ENCODE measurements at regions not wholly inside any gene's neighbourhood (a gene's known extent, or its start where the extent isn't known, plus 50 kb on each side); places are given as distances from the start of the nearest gene placed in this dataset.
"Not testable (repeated sequence)": the region's sequence is repeated elsewhere in the genome, so short reads cannot be mapped to it uniquely, and the experiment has no call there.

DNA sequence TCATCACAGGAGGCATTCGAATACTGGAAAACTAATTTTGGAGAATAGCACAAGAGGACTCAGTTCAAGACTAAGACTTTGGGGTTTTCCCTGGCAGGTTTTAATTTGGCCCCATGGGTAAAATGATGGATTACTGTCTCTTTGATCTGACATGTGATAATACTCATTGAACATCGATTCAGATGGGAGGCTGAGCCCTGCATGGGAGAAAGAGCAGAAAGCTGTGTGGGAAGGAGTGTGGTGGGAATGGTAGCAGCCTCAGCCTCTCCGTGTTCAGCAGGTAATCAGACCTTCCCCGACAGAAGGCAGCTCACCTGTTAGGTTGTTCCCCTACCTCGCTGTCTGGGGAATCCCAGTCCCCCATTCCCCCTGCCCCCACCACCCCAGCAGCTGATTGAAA is 124.7 kb upstream of the TNRC6C start:
- H3K36me3 Mint-ChIP-seq (ENCODE audit: low read depth), result no peaks in the 10 kb centered on the region
- H3K9me3 Mint-ChIP-seq, result peaks cover 4% of the 10 kb centered on the region
- no peaks in the 10 kb centered on the region for H3K27me3 Mint-ChIP-seq (ENCODE audit: low read depth)
- TF ChIP-seq, protein P1, sequence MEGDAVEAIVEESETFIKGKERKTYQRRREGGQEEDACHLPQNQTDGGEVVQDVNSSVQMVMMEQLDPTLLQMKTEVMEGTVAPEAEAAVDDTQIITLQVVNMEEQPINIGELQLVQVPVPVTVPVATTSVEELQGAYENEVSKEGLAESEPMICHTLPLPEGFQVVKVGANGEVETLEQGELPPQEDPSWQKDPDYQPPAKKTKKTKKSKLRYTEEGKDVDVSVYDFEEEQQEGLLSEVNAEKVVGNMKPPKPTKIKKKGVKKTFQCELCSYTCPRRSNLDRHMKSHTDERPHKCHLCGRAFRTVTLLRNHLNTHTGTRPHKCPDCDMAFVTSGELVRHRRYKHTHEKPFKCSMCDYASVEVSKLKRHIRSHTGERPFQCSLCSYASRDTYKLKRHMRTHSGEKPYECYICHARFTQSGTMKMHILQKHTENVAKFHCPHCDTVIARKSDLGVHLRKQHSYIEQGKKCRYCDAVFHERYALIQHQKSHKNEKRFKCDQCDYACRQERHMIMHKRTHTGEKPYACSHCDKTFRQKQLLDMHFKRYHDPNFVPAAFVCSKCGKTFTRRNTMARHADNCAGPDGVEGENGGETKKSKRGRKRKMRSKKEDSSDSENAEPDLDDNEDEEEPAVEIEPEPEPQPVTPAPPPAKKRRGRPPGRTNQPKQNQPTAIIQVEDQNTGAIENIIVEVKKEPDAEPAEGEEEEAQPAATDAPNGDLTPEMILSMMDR (conservative IDR thresholded peaks at IDR 0.05), result no peak
- no peak overlapping the region for H3K27ac Mint-ChIP-seq (ENCODE audit: unreplicated experiment)
- no peak for DNase-seq (ENCODE audit: low read depth, low spot score)
- H3K4me3 Mint-ChIP-seq, result no peak overlapping the region
- peaks cover 51% of the 10 kb centered on the region for H3K4me1 Mint-ChIP-seq

DNA sequence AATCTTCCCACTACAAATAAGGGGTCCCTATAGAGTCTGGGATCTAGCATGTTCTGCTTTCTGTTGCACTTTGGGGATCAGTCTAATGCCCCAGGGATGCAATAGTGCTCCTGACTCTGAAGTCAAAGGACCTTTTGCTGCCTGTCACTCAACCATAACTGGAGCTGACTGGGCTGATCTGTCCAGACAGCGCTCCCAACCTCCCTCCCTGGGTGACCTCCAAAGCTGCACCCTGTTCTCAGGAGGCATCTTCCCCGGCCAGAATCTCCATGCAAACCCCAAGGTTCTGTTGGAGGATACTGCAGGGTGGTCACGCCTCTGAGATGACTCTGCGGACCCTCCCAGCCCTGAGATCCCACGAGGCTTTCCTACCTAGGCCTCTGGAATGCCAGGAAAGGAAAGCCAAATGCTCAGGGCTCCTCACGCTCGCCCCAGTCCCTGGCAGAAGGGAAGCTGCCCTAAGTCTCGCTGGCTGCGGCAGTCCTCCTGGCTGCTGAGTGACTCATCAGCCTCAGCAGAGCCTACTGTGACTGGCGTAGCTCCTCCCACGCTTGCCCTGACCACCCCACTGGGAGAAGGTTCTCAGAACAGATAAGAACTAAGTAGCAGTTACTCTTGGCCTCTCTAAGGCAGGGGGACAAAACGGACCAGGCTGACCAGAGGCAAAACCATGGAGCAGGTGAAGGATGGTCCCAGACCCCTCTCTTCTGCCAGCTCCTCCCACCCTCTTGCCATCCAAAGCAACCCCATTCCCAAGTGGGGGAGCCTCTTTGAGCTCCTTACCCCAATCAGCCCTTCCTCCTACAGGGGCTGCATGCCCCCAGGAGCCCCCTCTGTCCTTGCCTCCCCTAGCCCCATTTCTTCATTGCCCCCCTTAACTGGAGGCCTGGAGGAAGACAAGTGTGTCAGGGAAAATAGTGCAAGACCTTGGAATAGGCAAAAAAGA is 124.1 kb upstream of the TNRC6C start:
- TF ChIP-seq, protein P1 (conservative IDR thresholded peaks at IDR 0.05), result no peak
- DNase-seq (ENCODE audit: low read depth, low spot score), result no peak
- Mint-ChIP-seq H3K36me3 (ENCODE audit: low read depth) (no peaks in the 10 kb centered on the region), H3K27me3 (ENCODE audit: low read depth) (no peaks in the 10 kb centered on the region), H3K9me3 (peaks cover 4% of the 10 kb centered on the region), H3K4me3 (peak overlapping the region; percentile 38), H3K27ac (ENCODE audit: unreplicated experiment) (peak overlapping the region; percentile 43), H3K4me1 (peaks cover 48% of the 10 kb centered on the region)

DNA sequence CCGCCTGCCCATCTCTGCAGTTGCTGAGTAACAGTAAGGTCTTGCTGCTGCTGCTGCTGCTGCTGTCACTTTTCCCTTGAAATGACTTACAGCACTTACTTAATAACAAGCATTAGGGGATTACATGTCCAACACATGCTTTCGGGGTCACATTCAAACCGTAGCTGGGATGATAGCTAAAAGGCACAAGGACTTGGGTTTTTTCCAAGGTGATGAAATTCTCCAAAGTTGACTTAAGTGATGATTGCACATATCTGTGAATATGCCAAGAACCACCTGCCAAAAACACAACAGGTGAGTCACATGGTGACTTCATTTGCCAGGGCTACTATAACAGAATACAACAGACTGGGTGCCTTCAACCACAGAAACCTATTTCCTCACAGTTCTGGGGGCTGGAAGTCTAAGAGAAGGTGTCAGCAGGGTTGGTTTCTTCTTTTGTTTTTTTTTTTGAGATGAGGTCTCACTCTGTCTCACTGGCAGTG is 121.9 kb upstream of the TNRC6C start:
- H3K36me3 Mint-ChIP-seq (ENCODE audit: low read depth), result no peaks in the 10 kb centered on the region
- H3K4me1 Mint-ChIP-seq, result peaks cover 27% of the 10 kb centered on the region
- H3K27me3 Mint-ChIP-seq (ENCODE audit: low read depth), result no peaks in the 10 kb centered on the region
- no peak overlapping the region for H3K27ac Mint-ChIP-seq (ENCODE audit: unreplicated experiment)
- TF ChIP-seq, protein P1 (conservative IDR thresholded peaks at IDR 0.05), result no peak
- DNase-seq (ENCODE audit: low read depth, low spot score), result no peak
- peaks cover 4% of the 10 kb centered on the region for H3K9me3 Mint-ChIP-seq
- H3K4me3 Mint-ChIP-seq, result no peak overlapping the region

DNA sequence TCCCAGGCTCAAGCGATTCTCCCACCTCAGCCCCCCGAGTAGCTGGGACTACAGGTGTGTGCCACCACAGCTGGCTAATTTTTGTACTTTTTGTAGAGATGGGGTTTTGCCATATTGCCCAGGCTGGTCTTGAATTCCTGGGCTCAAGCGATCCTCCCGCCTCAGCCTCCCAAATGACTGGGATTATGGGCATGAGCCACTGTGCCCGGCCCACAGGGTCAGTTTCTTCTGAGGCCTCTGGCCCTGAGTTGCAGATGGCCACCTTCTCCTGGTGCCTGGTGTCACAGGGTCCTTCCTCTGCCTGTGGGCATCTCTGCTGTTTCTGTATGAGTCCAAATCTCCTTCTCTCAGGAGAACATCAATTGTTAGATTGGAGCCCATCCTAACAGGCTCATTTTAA is 121.4 kb upstream of the TNRC6C start:
- DNase-seq (ENCODE audit: low read depth, low spot score); H3K9me3 Mint-ChIP-seq; H3K36me3 Mint-ChIP-seq (ENCODE audit: low read depth); H3K27me3 Mint-ChIP-seq (ENCODE audit: low read depth); H3K4me3 Mint-ChIP-seq; H3K27ac Mint-ChIP-seq (ENCODE audit: unreplicated experiment): not testable (repeated sequence)
- peaks cover 22% of the 10 kb centered on the region for H3K4me1 Mint-ChIP-seq

DNA sequence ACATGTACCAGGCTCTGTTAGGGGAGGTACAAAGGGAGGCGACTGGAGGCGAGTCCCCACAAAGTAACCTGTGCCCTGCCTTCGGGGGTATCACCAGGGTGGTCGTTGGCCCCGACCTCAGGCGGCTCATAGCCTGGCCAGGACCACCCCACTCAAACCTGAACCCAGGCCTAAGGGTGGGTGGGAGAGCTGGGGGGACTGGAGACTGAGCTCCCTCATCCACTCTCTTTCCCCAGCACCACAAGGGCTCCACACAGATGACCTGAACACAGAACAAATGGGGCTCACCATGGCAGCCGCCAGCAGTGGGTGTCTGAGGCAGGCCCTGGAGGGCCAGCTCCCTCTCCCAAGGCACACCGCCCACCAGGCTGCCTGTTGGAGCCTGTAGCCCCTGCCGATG is 120.6 kb upstream of the TNRC6C start:
- TF ChIP-seq, protein P1 (conservative IDR thresholded peaks at IDR 0.05), result no peak
- no peak overlapping the region for H3K4me3 Mint-ChIP-seq
- no peak overlapping the region for H3K27ac Mint-ChIP-seq (ENCODE audit: unreplicated experiment)
- no peak for DNase-seq (ENCODE audit: low read depth, low spot score)
- H3K36me3 Mint-ChIP-seq (ENCODE audit: low read depth), result no peaks in the 10 kb centered on the region
- H3K4me1 Mint-ChIP-seq, result peaks cover 15% of the 10 kb centered on the region
- H3K9me3 Mint-ChIP-seq, result peaks cover 4% of the 10 kb centered on the region
- no peaks in the 10 kb centered on the region for H3K27me3 Mint-ChIP-seq (ENCODE audit: low read depth)

Data from neural crest cell (in vitro differentiated cells).